GM19452 (cell line): ENCODE measurements at regions not wholly inside any gene's neighbourhood (a gene's known extent, or its start where the extent isn't known, plus 50 kb on each side); places are given as distances from the start of the nearest gene placed in this dataset.

Source experiments
- ATAC-seq: cut with Tn5 transposase; IDR thresholded peaks from one replicate; pipeline ENCODE4 v1.9.1; 2021; ENCODE audit not compliant: unreplicated experiment

DNA sequence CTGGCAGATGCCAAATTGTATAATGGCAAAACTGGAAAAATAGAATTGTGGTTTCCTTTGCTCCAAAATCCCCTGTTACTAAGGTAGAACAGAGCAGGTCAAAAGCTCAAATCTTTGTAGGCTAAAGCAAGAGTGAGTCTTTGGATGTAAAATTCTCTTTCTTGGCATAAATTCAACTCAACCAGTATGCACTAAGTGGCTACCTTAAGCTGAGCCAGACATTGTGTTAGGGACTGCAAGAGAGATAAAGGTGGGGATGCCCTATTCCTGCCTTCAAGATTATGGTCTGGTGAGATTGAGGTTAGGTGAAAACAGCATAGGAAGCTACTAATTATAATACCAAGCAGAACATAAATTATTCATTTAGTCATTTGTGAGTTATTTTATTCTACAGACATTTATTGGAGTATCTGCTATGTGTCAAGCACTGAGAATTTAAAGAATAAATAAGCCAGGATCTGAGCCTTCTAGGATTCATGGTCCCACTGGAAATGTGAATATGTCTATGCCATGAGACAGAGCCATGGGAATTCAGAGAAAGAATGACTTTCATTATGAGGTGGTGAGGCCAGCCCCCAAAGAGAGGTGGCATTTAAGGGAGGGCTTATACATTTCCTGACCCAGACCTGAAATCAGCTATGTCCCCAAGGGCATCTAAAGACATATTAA lies 198.0 kb upstream of the NCKAP5 start:
- no peak for ATAC-seq

GRCh38 chr2:133768256-133768655 lies 200.0 kb upstream of the NCKAP5 start:
- no peak for ATAC-seq

GRCh38 chr2:133768658-133769435 lies 200.6 kb upstream of the NCKAP5 start:
- no peak for ATAC-seq

DNA sequence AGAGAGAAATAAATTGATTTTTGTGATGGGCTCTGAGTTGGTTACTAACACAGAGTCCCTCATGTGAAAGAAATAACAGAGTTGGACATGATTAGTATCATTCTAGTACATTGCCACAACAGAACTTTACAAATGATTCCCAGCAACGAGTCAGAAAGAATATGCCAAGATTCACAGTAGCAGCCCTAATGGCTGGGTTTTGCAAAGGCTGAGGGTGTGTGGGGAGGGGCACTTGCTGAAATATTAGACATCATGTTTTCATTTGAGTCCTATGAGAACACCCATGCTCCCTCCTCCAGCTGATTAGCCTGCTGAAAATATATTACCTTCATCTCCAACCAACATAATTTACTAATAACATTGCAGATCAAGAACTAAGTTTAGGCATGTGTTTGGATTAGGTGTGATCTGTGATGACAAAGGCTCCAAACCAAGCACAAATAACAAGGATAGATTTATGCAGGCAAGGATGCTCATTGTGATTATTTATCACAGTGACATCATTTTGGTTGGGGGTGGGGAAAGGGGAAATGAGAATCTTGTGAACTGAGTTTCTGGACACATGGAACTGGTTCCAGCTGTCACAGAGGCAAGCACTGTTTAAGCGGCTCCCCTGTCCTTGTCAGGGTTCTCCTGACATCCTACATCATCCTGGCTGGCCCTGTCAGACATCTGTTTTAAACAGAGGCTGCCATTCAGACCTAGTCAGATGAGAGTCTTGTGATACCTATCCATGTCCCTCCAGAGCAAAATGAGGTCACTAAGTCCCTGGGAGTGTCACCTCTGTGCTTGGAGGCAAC lies 205.8 kb upstream of the NCKAP5 start:
- ATAC-seq, result no peak

DNA sequence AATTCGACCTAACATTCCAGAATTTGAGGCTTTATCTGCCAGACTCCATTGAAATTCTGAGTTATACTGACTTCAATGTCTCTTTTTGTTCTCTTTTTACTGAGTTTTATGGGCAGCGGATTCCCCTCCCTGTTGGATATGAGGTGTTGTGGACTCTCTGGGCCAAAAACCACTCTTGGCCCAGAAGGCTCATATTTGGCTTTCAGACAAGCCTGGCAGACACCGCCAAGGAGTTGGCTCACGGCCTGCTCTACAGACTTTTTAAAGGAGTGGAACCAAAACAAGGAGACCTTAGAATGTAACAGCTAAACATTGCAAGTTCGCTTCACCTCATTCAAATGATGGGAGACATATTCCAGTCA lies 206.4 kb upstream of the NCKAP5 start:
- ATAC-seq, result no peak

DNA sequence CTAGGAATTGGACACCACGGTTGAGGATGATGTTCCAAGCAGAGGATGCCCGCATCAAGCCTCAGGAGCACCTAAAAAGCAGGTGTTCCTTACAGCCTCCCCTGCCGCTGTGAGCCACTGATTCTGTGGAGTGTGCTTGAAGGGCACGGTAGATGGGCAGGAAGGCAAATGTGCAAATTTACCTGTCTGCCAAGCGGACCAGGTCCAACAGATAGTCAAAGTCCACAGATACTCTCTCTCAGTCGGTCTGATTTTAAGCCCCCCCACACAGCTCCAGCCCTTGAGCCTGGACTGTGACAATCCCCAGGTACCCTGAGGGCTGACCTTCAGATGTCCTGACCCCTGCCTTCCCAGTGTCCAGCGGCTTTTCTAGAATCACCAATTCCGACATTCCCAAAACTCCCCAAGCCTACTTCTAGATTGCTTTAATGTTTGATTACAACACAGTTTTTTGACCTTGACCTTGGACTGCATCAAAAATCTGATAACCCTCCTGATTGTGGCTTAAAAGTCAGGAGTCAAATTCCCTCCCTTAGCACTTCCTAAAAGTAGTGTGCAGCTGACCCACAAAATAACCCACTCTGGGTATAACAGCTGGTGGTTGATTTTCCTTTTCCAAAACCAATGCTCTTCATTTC lies 208.8 kb upstream of the NCKAP5 start:
- ATAC-seq, result no peak

- ATAC-seq, result no peak
Measured at GRCh38 chr2:133777574-133777960, 209.3 kb upstream of the NCKAP5 start.

DNA sequence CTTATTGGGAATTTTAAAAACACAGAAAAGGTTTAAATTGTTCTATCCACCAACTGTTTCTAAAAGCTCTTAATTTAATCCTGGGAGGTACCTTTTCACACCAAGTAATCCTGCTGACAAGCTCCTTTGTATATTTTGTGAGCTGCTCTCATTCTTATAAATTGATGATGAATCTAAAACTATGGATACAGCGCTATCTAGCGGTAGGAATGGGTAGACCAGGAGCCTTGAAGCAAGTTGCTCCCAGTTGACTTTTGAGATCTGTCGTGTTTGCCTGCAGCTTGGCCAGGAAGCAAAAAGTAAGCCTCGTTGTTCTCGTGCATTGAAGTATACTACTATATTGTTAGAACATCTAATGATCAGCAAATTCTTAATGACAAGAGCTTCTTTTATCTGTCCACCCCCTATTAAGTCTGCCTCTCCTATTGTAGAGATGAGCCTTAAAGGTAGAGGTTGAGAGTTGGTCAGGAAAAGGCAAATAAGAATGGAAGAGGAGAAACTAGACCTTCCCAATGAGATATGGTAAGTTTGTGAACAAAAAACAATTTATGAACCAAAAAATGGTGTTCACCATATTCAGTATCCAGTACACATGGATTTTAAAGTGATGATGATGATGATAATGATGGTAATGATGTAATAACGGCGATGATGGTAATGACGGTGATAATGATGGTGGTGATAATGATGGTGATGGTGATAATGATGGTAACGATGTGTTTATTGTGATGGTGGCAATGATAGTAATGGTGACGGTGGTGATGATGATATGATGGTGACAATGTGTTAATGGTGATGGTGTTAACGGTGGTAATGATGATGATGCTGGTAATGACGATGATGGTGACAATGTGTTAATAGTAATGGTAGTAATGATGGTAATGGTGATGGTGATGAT lies 212.1 kb upstream of the NCKAP5 start:
- ATAC-seq, result peak; percentile 72

- ATAC-seq, result no peak
Measured at GRCh38 chr2:133780997-133781513, 212.8 kb upstream of the NCKAP5 start.

DNA sequence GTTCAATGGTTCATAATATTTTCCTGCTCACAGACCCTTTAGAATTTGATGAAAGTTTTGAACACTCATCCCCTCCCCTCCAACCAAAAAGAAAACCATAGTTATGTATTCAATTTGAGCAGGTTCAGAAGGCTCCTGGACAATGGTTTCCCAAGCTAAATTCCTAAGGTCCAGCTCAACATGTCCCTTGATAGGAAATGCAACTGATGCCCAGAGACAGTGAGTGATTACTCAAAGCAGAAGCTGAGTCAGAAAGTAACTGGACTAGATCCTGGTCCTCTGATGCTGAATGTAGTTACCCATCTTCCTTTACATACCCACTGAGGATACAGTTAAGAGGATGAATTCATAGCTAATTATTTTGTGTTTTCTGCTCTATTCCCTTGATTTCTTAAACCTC lies 218.9 kb upstream of the NCKAP5 start:
- no peak for ATAC-seq

DNA sequence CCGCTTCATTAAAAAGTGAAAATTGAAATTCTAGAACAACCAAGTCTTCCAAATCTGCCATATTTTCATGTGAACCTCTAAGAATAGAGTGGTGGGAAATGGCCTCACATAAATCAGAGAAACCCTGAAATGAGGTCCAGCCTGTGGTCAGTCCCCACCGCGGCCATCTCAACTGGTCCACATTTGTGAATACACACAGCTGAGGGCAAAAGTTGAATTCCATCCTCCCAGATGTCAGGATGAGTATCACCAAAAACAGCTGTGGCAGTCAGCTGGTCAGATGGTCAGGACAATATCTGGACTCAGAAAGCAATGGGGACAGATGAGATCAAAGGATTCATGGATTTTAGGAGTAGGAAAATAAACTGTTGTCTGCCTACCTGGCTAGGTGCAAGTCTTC lies 219.4 kb upstream of the NCKAP5 start:
- no peak for ATAC-seq

DNA sequence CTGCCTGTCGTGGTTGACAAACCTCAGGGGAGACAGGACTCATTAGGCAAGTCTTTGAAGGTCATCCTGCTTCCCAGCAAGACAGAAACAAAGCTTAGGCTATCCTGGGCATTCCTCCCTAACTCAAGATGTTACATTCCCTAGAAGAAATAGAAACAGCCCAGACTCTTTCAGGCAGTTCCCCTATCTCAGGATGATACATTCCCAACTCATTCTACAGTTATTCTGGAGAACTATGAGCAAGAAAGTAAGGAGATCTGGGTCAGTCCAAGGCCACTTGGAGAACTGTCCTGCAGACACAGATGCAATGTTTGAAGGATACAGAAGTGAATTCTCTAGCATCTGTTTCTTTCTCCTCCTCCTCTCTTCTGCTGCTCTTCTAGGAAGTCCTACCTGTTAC lies 220.1 kb upstream of the NCKAP5 start:
- ATAC-seq, result no peak

GRCh38 chr2:133789743-133790142 lies 221.5 kb upstream of the NCKAP5 start:
- ATAC-seq, result no peak

- no peak for ATAC-seq
Measured at GRCh38 chr2:133790711-133791110, 222.4 kb upstream of the NCKAP5 start.

DNA sequence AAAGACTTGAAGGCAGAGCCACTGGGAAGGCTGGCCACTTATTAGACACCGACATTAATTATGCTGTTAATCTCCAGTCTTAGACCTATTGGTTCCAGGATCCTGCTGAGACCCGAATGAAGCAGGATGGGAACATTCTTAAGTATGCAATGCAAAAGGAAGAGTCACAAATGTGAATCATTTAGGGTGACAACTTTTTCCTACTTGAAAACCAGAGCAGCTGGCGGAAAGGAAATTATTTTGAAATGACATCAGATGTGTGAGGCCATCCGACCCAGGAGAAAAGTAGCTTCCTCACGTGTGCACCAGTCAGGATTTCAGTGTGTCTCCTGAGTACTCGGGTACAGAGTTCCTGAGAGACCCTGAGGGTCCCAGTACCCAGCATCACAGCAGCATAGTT lies 222.9 kb upstream of the NCKAP5 start:
- ATAC-seq, result no peak

GRCh38 chr2:133792223-133792622 lies 224.0 kb upstream of the NCKAP5 start:
- ATAC-seq, result no peak

DNA sequence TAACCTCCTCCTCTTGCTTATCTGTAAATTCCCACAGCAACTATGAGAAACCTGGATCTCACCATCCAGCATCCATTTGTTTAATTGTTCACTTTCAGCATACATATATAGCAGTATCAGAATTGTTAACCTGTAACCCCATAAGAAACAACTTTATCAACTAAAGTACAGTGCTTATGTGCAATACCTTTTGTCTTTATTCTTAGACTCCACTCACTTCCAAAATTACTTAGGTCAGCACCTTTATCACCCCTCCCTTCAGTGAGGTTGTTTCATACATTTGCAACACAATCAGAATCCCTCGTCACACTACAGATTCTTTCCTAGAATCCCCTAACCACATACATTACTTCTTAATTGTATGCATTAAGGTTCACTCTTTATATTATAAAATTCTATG lies 225.9 kb upstream of the NCKAP5 start:
- no peak for ATAC-seq

DNA sequence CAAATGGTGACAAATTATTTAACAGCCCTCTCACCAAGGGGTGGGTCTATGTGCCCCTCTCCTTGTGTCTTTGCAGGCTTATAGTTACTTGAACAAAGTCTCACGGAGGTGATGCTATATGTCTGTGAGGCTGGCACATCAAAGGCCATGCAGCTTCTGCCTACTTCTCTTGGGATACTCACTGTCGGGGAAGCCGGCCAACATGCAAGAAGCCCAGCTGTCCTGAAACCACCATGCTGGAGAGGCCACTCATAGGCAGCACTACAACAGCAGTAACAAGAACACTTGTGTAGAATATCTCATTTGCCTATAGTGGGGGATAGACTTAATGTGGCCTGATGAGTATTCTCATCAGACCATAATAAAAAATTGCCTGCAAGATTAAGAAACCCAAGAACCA lies 233.7 kb upstream of the NCKAP5 start:
- ATAC-seq, result no peak

- ATAC-seq, result no peak
Measured at GRCh38 chr2:133802409-133803039, 234.3 kb upstream of the NCKAP5 start.

DNA sequence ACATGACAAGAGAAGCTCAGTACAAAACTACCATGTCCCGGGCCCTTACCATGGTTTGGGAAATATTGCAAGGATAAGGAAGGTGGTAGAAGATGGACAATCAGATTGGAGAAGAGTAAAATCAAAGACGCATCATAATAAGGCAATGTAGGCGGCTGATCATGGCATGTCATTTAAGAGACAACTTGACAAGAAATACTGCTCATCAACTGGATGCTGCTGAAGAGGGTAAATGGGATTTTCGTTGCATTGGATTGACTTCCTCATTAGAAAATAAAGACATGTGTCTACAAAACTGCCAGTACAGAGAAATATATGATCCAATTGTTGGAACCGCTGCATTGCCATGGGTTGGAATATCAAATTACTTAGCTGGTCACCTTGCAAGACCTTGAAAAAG lies 238.3 kb upstream of the NCKAP5 start:
- ATAC-seq, result no peak
